ENCODE measurements at regions not wholly inside any gene's neighbourhood (a gene's known extent, or its start where the extent isn't known, plus 50 kb on each side); places are given as distances from the start of the nearest gene placed in this dataset.
"Not testable (repeated sequence)": the region's sequence is repeated elsewhere in the genome, so short reads cannot be mapped to it uniquely, and the experiment has no call there.

- no peak for DNase-seq
Measured at GRCh38 chr10:22158426-22158825, 59.4 kb downstream of the EBLN1 start.

GRCh38 chr10:22156750-22157149 is 61.1 kb downstream of the EBLN1 start:
- no peak for DNase-seq

GRCh38 chr10:22152403-22152802 is 65.4 kb downstream of the EBLN1 start:
- no peak for DNase-seq

- DNase-seq: no peak
Measured at GRCh38 chr10:22150842-22151241, 67.0 kb downstream of the EBLN1 start.

- DNase-seq: no peak
Measured at GRCh38 chr10:22148961-22149360, 68.9 kb downstream of the EBLN1 start.

- not testable (repeated sequence) for DNase-seq
Measured at GRCh38 chr10:22145873-22146272, 71.9 kb downstream of the EBLN1 start.

- no peak for DNase-seq
Measured at GRCh38 chr10:22137542-22137941, 80.3 kb downstream of the EBLN1 start.

GRCh38 chr10:22135591-22135990 is 82.2 kb downstream of the EBLN1 start:
- DNase-seq: no peak

GRCh38 chr10:22133749-22134624 is 83.8 kb downstream of the EBLN1 start:
- no peak for DNase-seq

GRCh38 chr10:22130824-22131223 is 87.0 kb downstream of the EBLN1 start:
- not testable (repeated sequence) for DNase-seq

- not testable (repeated sequence) for DNase-seq
Measured at GRCh38 chr10:22129612-22130011, 88.2 kb downstream of the EBLN1 start.

GRCh38 chr10:22121181-22121580 is 96.6 kb downstream of the EBLN1 start:
- DNase-seq: not testable (repeated sequence)

GRCh38 chr10:22120072-22120471 is 97.7 kb downstream of the EBLN1 start:
- not testable (repeated sequence) for DNase-seq

GRCh38 chr10:22119575-22119974 is 98.2 kb downstream of the EBLN1 start:
- DNase-seq: not testable (repeated sequence)

GRCh38 chr10:22111705-22112104 is 106.1 kb downstream of the EBLN1 start:
- no peak for DNase-seq

- DNase-seq: no peak
Measured at GRCh38 chr10:22111260-22111659, 106.6 kb downstream of the EBLN1 start.

GRCh38 chr10:22110761-22111160 is 107.1 kb downstream of the EBLN1 start:
- no peak for DNase-seq

- DNase-seq: no peak
Measured at GRCh38 chr10:22105270-22105669, 101.7 kb upstream of the DNAJC1 start.

- no peak for DNase-seq
Measured at GRCh38 chr10:22103701-22104470, 100.4 kb upstream of the DNAJC1 start.

GRCh38 chr10:22097696-22098095 is 94.2 kb upstream of the DNAJC1 start:
- DNase-seq: no peak

- DNase-seq: not testable (repeated sequence)
Measured at GRCh38 chr10:22091260-22091659, 87.7 kb upstream of the DNAJC1 start.

- DNase-seq: no peak
Measured at GRCh38 chr10:22087402-22087738, 83.8 kb upstream of the DNAJC1 start.

GRCh38 chr10:22086730-22087401 is 83.3 kb upstream of the DNAJC1 start:
- peak; percentile 42 for DNase-seq

- DNase-seq: not testable (repeated sequence)
Measured at GRCh38 chr10:22079921-22080320, 76.4 kb upstream of the DNAJC1 start.
